ENCODE measurements at regions not wholly inside any gene's neighbourhood (a gene's known extent, or its start where the extent isn't known, plus 50 kb on each side); places are given as distances from the start of the nearest gene placed in this dataset.

DNA sequence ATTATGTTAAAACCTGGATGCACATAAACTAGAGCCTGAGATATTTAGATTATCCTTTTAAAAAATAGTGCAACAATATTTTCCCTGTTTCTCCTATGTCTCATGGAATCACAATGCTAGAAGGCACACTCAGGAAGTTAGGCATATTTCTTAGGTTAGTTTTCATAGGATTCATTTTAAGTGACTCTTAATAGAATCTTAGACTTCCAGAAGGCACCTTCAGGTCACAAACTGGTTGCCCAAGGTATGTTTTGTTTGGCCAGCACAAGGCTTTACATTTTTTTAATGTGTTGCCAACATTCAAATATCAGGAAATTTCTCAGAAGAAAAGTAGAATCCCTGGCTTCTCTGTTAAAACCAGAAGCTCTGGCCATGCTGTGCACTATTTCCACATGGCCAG is 129.3 kb downstream of the LNPK start:
- DNase-seq = no peak
- no peak for TF ChIP-seq POLR2A (IDR thresholded peaks at IDR 0.05; ENCODE audit: low read length)
- TF ChIP-seq GATA1 (IDR thresholded peaks at IDR 0.05; ENCODE audit: low read depth, low read length) = no peak

DNA sequence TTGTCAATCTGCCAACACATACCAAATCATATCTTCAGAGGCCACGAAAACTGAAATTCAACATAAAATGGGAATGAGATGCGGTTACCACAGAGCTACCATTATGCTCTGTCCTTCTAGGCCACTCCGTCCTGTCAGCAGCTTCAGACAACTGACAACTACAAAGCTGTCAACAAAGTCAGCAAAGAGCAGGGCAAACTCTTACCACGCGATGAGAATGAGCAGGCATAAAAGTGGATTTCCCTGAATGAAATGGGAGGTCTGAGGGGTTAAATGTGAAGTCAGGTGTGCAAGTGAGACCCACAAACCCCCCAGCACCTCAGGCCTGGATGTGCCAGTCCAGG is 130.1 kb downstream of the LNPK start:
- no peak for TF ChIP-seq POLR2A (IDR thresholded peaks at IDR 0.05; ENCODE audit: low read length)
- DNase-seq = no peak

DNA sequence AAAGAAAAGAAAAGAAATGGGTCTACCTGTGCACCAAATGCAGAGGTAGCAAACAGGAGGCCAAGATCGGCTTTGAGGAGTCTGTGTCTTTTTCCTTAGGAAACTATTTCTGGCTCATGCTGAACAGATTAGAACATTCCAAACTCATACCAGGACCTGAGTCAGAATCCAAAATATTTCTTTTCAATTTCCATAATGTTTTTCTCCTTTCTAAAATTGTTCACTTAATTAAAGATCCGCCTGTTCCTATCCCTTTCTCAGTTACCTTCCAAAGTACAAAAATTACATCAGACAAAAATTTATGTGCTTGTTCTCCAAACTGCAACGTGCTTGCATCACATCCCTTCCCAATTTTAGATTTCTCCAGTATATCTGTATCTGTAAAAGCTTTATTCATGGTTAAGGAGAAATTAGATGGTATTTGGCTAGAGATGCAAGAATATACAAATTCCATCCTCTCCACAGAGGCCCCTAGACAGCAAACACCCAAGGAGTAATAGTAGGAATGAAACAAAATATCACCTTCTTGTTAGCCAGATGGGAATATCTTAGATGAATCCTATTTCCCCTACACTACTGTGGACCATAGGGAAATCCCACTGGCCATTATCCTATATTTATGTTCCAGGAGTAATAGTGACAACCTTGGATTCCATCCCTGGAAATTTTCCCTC is 130.6 kb downstream of the LNPK start:
- TF ChIP-seq GATA1 (IDR thresholded peaks at IDR 0.05; ENCODE audit: low read depth, low read length) = no peak
- no peak for TF ChIP-seq POLR2A (IDR thresholded peaks at IDR 0.05; ENCODE audit: low read length)

DNA sequence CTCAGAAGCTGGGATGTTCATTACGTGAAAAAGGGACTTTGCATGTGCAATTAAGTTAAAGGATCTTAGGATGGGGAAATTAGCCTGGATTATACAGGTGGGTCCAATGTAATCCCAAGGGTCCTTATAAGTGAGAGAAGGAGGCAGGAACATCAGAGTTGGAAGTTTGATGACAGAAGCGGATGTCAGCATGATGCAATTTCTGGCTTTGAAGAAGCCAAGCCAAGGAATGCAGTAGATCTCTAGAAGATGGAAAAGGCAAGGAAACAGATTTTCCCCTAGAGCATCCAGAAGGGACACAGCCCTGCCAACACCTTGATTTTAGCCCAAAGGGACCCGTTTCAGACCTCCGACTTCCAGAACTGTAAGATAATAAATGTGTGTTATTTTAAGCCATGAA is 136.4 kb downstream of the LNPK start:
- DNase-seq = no peak
- TF ChIP-seq POLR2A (IDR thresholded peaks at IDR 0.05; ENCODE audit: low read length) (no peak), GATA1 (IDR thresholded peaks at IDR 0.05; ENCODE audit: low read depth, low read length) (no peak)

More for the DNA sequence above, 130.6 kb downstream of the LNPK start:
- DNase-seq = no peak

DNA sequence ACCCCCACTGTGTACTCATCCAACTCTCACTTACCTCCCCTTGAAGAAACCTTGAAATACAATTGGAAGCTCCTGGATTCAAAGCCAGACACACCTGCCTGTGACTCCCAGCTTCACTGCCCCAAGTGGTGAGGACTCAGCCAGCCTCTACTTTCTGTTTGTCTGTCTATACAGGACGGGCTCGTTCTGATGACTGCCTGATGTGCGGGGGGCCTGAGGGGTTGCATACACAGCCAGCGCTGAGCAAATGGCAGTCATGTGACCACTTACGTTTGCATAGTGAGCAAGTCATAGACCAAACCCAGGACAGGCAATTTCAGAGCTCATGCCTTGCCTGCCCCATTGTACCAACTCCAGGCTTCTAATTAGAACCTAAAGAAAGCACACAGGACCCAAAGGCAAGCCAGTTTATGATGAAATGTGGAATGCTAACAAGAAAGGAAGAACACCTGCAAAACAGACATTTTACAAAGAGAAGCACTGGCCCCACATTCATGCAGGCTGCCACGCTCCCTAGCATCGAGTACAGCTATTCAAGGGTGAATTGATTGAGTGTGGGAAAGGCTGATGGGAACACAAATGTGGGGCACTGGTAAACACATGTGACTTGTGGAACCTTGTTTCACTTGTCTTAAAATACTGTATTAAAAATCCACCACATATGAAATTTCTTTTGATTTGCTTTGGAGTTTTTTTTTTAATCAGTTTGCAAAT is 137.8 kb downstream of the LNPK start:
- DNase-seq = no peak
- TF ChIP-seq GATA1 (IDR thresholded peaks at IDR 0.05; ENCODE audit: low read depth, low read length) = no peak
- no peak for TF ChIP-seq POLR2A (IDR thresholded peaks at IDR 0.05; ENCODE audit: low read length)

DNA sequence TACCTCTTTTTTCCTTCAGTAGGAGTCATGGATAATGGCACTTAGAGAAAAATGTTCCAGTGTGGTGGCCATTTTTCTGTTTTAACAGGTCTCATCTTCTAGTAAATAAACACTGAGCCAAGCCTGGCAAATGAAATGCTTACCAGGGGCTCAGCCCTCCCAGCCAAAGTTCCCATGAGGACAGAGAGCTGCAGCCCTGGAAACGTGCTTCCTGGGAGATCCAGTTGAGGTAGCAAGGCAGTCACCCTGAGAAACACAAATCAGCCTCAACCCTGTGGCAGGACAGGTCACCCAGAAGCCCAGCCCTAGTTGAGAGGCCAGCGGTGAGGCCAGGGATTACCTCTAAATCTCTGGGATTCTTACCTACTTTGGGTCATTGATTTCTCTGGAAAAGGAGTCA is 140.1 kb downstream of the LNPK start:
- no peak for DNase-seq
- TF ChIP-seq POLR2A (IDR thresholded peaks at IDR 0.05; ENCODE audit: low read length) (no peak), GATA1 (IDR thresholded peaks at IDR 0.05; ENCODE audit: low read depth, low read length) (no peak)

DNA sequence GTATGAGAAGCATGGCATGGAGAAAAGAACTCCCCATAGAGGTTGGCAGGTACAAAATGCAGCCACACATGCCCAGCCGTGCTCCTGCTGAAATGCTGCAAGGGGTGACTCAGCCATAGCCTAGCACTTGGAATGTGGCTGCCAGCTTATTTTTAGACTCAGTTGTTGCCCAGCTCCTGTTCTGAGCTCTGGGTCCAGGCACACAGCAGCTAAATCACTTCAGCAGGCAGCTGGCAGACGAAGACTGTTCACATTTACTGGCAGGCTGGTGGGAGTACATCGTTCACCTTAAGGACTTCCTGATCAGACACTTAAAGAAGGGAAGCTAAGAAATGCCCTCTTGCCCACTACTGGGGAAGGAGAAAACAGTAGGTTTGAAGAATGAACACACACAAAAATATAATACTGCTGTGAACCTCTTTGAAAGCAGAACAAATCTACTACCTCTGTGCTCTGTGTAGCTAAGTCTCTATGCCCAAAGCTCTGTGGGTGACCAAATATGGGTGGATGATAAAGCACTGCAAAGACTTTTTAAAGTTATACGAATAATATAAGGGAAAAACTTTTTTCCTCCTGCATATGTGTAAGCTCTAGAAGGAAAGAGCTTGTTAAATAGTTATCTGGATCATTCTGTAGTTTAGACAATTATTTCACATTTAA is 146.1 kb downstream of the LNPK start:
- no peak for TF ChIP-seq GATA1 (IDR thresholded peaks at IDR 0.05; ENCODE audit: low read depth, low read length)

DNA sequence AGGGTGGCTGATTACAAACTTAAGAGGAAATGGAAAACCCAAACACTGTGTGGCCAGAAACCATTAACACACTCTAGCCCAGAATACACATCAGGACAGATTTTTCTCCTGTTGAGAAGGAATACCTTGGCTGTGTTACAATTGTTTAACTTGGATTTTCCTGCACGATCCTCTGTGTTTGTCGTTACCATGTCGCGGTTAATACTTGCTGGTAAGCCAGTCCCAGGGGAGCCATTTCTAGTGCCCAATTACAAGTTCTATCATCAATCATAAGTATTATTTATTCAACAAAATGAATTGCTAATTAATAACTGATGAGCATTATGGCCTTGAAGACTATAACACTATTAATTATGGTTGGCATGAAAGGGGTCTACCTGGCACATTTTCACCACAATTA is 146.8 kb downstream of the LNPK start:
- no peak for DNase-seq
- TF ChIP-seq POLR2A (IDR thresholded peaks at IDR 0.05; ENCODE audit: low read length) = no peak
- no peak for TF ChIP-seq GATA1 (IDR thresholded peaks at IDR 0.05; ENCODE audit: low read depth, low read length)

More for the DNA sequence above, 146.1 kb downstream of the LNPK start:
- no peak for DNase-seq

DNA sequence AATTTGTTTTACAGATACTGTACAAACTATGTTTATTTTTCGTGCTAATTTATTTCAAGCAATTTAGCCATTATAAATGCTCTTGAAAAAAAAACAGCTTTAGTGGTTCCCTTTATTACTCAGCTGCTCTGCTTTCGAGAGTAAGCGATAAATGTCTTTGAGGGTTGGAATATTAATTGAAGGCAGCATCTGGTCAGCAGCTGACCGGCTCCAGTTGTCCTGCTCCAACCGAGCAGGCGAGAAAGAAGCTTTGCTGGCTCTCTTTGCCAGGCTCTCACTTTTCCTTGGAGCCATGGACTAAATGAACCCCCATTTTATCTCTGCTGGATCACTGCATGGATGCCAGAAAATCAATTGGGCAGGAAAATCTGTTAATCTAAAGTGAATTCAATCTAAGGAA is 147.4 kb downstream of the LNPK start:
- no peak for DNase-seq
- TF ChIP-seq GATA1 (IDR thresholded peaks at IDR 0.05; ENCODE audit: low read depth, low read length) (no peak), POLR2A (IDR thresholded peaks at IDR 0.05; ENCODE audit: low read length) (no peak)

DNA sequence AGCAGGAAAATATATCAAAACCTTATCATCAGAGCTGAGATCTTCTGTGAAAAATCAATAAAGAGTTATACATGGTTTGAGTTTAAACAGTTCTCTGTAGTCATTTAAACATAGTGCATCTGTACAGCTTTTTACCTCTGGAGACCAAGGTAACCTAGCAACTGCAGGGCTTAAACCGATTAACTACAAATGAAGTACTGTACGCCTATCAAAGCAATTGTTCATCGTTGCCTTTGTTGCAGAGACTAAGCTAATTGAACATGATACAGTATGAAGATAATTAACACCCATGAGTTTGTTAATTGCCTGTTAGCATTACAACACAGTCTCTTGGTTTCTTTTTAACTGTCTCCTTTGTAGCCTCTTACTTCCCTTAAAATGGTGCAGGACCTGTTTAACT is 147.9 kb downstream of the LNPK start:
- DNase-seq = no peak
- TF ChIP-seq GATA1 (IDR thresholded peaks at IDR 0.05; ENCODE audit: low read depth, low read length) = no peak
- no peak for TF ChIP-seq POLR2A (IDR thresholded peaks at IDR 0.05; ENCODE audit: low read length)

DNA sequence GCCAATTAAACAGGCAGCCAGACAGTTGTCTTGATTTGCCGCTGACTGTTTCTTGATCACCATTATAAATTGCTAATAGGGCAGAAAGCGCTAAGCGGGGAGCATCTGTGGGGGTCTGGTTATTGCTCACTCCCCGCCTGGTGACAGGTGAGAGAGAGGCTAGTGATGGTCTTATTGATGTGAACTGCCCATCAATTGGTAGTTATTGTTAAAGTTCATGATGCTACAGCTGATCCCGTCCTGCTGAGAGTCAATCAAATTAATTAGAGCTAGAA is 148.5 kb downstream of the LNPK start:
- TF ChIP-seq GATA1 (IDR thresholded peaks at IDR 0.05; ENCODE audit: low read depth, low read length) = no peak
- TF ChIP-seq POLR2A (IDR thresholded peaks at IDR 0.05; ENCODE audit: low read length) = no peak
- DNase-seq = no peak

DNA sequence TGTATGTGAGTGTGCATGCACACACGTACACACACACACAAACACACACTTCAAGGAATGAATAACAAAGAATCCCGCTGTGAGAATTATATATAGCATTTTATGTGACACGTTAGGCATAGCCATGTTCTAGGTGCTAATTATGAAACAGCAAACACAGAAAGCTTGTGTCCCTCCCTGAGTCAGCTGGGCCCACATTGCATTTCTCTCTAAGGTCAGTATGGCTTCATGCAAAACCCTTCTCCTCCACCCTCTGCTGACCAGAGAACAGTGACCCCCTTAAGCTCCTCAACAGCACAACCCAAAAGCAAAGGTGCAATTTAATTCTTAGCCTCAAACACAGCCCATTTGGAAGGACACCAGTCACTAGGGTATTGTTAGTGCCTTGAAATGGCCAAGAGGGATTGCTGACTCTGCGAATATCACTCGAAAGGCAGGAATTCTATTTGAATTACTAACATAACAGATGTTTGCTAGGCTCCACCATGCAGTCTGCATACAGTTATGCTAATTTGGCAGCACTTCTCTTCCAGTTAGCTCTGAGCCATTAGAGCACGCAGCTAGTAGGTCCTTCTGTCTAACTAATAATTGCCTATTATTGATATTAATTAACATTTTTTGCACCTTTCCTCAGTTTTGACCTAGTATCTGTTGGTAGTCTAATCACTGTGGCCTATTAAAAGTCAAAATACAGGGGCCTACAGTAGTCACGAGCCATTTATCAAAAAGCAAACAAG is 149.0 kb downstream of the LNPK start:
- no peak for DNase-seq
- TF ChIP-seq GATA1 (IDR thresholded peaks at IDR 0.05; ENCODE audit: low read depth, low read length) (no peak), POLR2A (IDR thresholded peaks at IDR 0.05; ENCODE audit: low read length) (no peak)

DNA sequence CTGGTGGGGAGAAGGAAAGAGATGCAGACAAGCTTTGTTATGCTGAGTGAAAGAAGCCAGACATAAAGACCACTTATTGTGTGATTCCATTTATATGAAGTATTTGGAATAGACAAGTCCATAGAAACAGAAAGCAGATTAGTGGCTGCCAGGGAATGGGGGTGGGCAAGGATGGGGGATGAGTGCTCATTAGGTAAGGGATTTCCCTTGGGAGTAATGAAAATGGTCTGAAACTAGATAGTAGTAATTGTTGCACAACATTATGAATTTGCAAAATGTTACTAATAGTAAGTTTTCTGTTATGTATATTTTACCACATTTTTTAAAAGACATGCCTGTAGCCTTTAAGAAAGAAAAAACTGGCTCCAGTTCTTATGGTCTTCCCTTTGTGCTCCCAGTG is 154.9 kb downstream of the LNPK start:
- DNase-seq = no peak
- TF ChIP-seq POLR2A (IDR thresholded peaks at IDR 0.05; ENCODE audit: low read length) (no peak), GATA1 (IDR thresholded peaks at IDR 0.05; ENCODE audit: low read depth, low read length) (no peak)

DNA sequence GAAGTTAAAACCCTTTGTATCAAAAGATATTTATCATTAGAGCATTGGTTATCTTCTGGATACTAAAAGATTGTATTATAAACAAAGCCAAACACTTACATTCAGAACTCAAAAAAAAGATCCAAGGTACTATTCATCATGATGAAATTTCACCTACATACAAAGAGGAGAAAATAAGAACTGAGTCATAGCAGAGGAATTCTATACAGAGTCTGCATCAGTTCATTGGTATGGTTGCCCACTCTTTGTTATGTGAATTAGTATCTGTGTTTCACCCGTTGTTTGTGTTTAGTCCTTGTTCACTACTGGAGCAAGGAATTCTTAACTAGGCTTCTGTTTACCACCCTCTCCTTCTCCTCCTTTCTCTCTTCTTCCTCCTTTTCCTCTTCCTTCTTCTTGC is 157.9 kb downstream of the LNPK start:
- no peak for TF ChIP-seq GATA1 (IDR thresholded peaks at IDR 0.05; ENCODE audit: low read depth, low read length)
- TF ChIP-seq POLR2A (IDR thresholded peaks at IDR 0.05; ENCODE audit: low read length) = no peak
- no peak for DNase-seq
